ENCODE measurements at regions not wholly inside any gene's neighbourhood (a gene's known extent, or its start where the extent isn't known, plus 50 kb on each side); places are given as distances from the start of the nearest gene placed in this dataset.

- no peak for TF ChIP-seq CTCF (IDR thresholded peaks at IDR 0.05)
- no peak for TF ChIP-seq EP300 (IDR thresholded peaks at IDR 0.05)
- no peak for TF ChIP-seq POLR2A (IDR thresholded peaks at IDR 0.05)
Observed at GRCh38 chr7:110056331-110056730, 1034.6 kb upstream of the LRRN3 start.
